ENCODE measurements at regions not wholly inside any gene's neighbourhood (a gene's known extent, or its start where the extent isn't known, plus 50 kb on each side); places are given as distances from the start of the nearest gene placed in this dataset.

GRCh38 chr14:49464885-49465284 lies 121.3 kb downstream of the RPS29 start:
- no peak for DNase-seq (ENCODE audit: low spot score)

GRCh38 chr14:49463146-49463545 lies 123.0 kb downstream of the RPS29 start:
- no peak for DNase-seq (ENCODE audit: low spot score)

- peak; percentile 39 for DNase-seq (ENCODE audit: low spot score)
Measured at GRCh38 chr14:49461529-49462401, 124.4 kb downstream of the RPS29 start.

- DNase-seq (ENCODE audit: low spot score), result no peak
Measured at GRCh38 chr14:49460662-49461061, 125.5 kb downstream of the RPS29 start.

GRCh38 chr14:49456589-49456988 lies 129.6 kb downstream of the RPS29 start:
- no peak for DNase-seq (ENCODE audit: low spot score)

GRCh38 chr14:49451938-49452337 lies 134.2 kb downstream of the RPS29 start:
- DNase-seq (ENCODE audit: low spot score), result no peak

- DNase-seq (ENCODE audit: low spot score), result no peak
Measured at GRCh38 chr14:49449749-49450148, 136.4 kb downstream of the RPS29 start.

GRCh38 chr14:49447540-49448107 lies 138.6 kb downstream of the RPS29 start:
- peak; percentile 16 for DNase-seq (ENCODE audit: low spot score)

- no peak for DNase-seq (ENCODE audit: low spot score)
Measured at GRCh38 chr14:49446801-49447200, 139.4 kb downstream of the RPS29 start.

GRCh38 chr14:49438256-49438770 lies 147.9 kb downstream of the RPS29 start:
- peak; percentile 8 for DNase-seq (ENCODE audit: low spot score)

GRCh38 chr14:49428076-49428475 lies 158.1 kb downstream of the RPS29 start:
- no peak for DNase-seq (ENCODE audit: low spot score)

GRCh38 chr14:49427117-49427516 lies 159.1 kb downstream of the RPS29 start:
- DNase-seq (ENCODE audit: low spot score), result no peak

- no peak for DNase-seq (ENCODE audit: low spot score)
Measured at GRCh38 chr14:49425921-49426320, 160.3 kb downstream of the RPS29 start.

- DNase-seq (ENCODE audit: low spot score), result no peak
Measured at GRCh38 chr14:49424436-49425331, 161.5 kb downstream of the RPS29 start.

GRCh38 chr14:49420201-49420600 lies 166.0 kb downstream of the RPS29 start:
- no peak for DNase-seq (ENCODE audit: low spot score)

- no peak for DNase-seq (ENCODE audit: low spot score)
Measured at GRCh38 chr14:49418789-49419188, 167.4 kb downstream of the RPS29 start.

GRCh38 chr14:49417790-49418189 lies 168.4 kb downstream of the RPS29 start:
- no peak for DNase-seq (ENCODE audit: low spot score)

GRCh38 chr14:49408187-49408933 lies 177.8 kb downstream of the RPS29 start:
- no peak for DNase-seq (ENCODE audit: low spot score)

GRCh38 chr14:49405291-49405690 lies 180.9 kb downstream of the RPS29 start:
- DNase-seq (ENCODE audit: low spot score), result no peak

GRCh38 chr14:49401373-49401772 lies 184.8 kb downstream of the RPS29 start:
- no peak for DNase-seq (ENCODE audit: low spot score)

- no peak for DNase-seq (ENCODE audit: low spot score)
Measured at GRCh38 chr14:49396801-49397200, 189.4 kb downstream of the RPS29 start.

- DNase-seq (ENCODE audit: low spot score), result no peak
Measured at GRCh38 chr14:49381778-49382177, 204.4 kb downstream of the RPS29 start.
